HG03571 (cell line): ENCODE measurements at regions not wholly inside any gene's neighbourhood (a gene's known extent, or its start where the extent isn't known, plus 50 kb on each side); places are given as distances from the start of the nearest gene placed in this dataset.

Experiments used
- ATAC-seq: cut with Tn5 transposase; IDR thresholded peaks from one replicate; pipeline ENCODE4 v1.9.1; 2021; ENCODE audit not compliant: unreplicated experiment

DNA sequence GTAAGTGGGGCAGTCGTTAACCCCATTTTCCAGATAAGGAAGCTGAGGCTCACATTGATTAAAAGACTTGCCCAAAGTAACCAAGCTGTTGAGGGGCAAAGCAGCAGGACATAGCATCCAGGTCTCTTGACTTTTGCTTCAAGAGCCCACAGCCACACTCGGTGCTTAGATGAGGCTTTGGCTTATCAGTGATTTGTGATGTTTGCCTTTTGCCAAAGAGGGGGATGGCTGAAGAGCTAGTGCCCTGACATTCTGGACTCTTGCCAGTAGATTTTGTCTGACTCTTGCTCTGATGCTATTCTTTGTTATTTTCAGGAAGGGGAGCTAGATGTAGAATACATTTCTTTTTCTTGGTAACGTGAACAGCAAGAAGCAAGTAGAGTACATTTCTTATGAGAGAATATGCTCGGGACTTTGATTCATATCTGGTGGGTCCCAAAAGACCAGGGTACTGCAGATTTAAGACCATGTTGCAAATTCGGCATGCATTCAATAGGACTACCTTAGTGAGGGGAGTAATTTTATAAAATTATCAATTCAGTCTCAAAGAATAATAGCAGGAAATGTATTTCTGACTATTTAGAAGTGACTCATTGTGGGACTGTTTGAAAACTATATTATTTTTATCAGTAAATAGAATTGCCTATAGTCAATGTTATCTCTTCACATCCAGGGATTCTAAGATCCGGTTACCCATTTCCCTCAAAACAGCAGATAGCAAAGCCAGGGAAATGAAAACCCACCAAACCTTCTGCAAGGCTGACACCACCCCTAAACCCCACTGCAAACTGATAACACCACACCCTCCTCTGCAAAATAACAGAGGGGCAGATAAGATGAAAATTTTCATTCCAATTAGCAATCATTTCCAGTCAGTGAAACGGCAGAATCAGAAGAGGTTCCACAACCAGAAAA, 180.0 kb upstream of the BMPER start:
- no peak for ATAC-seq

DNA sequence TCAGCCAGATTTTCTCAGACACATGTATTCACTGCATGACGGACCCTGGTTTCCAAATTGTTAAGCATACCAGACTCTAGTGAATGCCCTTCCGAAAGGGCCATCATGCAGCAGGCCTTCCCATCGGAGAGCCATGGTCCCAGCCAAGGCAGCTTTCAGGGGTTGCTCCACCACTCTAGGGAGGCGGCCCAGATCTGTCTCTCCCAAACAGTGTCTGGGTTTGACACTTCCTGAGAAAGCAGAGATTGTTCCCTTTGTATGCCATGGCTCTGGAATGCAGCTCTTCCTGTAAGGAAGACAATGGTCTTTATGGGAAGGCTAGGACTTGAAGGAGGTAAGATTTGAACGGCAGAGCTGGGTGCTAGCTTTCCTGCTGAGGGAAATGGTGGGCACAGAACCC, 178.8 kb upstream of the BMPER start:
- ATAC-seq = no peak

DNA sequence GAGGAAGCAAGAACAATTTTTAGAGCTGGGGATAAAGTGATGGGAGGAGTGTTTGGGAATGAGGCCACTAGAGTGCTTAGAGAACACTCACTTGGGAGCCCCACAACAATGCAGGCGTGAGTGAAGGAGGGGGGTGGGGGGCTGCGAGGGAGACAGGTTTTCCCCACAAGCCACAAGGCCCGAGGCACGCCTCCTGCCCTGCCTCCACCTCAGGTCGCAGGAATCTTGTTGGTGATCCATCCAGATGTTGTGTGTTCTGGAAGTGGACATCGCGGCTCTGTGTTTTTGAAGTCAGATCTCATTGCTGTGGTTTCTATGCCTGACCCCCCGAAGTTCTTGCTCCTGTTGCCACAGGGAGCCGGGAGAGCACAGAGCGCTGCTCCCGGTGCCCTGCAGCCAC, 178.0 kb upstream of the BMPER start:
- ATAC-seq = no peak

GRCh38 chr7:33728873-33729551, 176.3 kb upstream of the BMPER start:
- ATAC-seq = no peak

DNA sequence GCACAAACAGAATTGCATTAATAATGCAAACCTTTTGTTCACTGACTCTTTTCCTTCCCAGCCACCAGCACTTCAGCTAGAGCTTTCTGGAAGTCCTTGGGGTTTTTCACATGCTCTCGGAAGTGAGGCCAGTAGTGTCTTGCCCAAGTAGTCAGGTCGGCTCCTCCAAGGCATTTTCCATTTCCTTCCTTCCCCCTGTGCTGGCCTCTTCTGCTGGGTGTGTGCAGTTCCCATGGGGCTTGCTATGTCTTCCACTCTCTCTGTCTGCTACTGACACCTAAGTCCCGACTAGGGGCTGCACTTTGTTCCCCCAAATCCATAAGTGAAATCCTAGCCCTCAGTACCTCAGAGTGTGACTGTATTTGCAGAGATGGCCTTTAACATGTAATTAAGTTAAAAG, 175.6 kb upstream of the BMPER start:
- no peak for ATAC-seq

- ATAC-seq = no peak
Observed at GRCh38 chr7:33730958-33731357, 174.4 kb upstream of the BMPER start.

GRCh38 chr7:33731912-33732311, 173.4 kb upstream of the BMPER start:
- ATAC-seq = no peak

GRCh38 chr7:33732462-33732861, 172.9 kb upstream of the BMPER start:
- ATAC-seq = no peak

GRCh38 chr7:33733870-33734650, 171.3 kb upstream of the BMPER start:
- ATAC-seq = no peak

DNA sequence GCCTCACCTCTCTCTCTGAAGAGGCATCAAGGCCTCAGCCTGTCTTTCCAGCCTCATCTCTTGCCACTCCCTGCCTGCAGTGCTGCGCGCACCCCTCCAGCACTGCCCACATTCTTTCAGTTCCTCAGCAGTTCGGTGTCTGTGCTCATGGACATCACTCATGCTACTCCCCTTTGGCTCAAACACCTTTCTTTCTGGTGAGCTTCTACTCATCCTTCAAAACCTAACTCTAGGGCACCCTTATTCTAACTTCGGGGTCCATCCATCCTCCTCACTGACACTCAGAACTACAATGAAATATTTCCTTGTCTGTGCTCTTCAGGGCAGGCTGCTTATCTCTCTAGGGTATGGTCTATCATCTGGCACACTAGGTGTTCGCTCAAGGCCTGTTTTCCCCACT, 169.9 kb upstream of the BMPER start:
- no peak for ATAC-seq

- no peak for ATAC-seq
Observed at GRCh38 chr7:33736521-33737221, 168.7 kb upstream of the BMPER start.

GRCh38 chr7:33738260-33738935, 166.9 kb upstream of the BMPER start:
- no peak for ATAC-seq

GRCh38 chr7:33739286-33739685, 166.1 kb upstream of the BMPER start:
- ATAC-seq = no peak

DNA sequence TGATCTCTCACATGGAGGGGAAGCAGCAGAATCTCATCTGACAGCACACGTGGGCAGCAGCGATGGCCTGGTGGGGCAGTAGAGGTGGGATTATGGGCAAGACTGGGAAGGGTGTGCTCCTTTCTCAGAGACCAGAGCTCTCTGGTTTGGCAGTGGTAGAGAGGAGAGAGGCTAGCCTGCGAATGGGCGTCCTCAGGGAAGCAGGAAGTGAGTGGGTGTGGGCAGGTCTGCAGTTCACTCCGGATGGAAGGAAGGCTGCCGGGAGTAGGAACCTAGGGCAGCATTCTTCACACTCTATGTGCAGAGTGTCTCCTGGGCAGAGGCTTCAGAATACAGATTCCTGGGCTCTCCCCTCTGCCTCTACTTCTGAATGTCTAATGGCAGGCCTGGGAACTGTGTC, 162.8 kb upstream of the BMPER start:
- ATAC-seq = no peak

DNA sequence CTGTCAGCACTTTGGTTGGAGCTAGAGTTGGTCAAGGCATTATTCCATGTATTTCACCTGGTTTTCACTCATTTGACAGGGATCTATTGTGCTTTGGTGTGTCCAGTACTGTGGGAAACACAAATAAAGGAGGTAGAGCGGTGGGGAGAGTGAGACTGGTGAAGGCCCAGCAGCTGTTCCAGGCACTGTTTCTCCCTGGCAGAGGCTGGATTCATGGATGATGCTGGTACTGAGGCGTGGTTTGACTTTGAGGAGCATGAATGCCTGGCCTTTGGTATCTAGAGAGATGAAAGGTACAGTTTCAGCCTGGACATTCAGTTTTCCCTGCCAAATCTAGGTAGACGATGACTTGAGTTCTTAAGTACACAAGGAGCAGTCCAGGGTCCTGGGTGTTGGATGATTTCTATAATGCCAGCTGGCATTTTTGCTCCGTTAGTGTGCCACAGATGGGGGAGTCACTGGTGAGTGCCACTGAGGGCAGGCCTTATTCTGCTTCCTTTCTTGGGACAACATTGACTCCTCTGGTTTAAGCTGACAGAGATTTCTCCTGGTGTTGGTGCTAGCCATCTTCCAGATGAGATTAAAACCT, 162.2 kb upstream of the BMPER start:
- no peak for ATAC-seq

GRCh38 chr7:33743594-33743993, 161.7 kb upstream of the BMPER start:
- ATAC-seq = no peak

GRCh38 chr7:33744293-33745075, 160.9 kb upstream of the BMPER start:
- ATAC-seq = no peak

- ATAC-seq = no peak
Observed at GRCh38 chr7:33745934-33746333, 159.4 kb upstream of the BMPER start.

DNA sequence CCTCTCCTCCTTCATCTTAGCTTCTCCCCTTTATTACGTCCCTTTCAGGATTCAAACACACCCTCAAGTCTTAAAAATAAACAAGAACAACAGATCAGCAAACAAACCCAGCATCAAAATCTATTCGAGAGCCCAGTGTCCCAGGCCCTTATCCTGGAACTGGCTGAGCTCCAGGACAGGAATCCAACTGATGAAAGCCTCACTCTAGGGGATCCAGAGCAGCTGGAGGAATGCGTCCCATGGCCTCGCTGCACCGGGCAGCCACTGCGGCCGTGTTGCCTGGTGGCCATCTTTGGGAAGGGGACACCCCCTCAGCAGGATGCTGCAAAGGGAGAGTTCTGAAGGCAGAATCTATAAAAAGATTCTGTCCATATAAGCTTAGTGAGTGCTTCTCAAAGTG, 156.5 kb upstream of the BMPER start:
- ATAC-seq = no peak
